Renal cortical epithelial cell (primary cell): ENCODE measurements at regions not wholly inside any gene's neighbourhood (a gene's known extent, or its start where the extent isn't known, plus 50 kb on each side); places are given as distances from the start of the nearest gene placed in this dataset.

Experiments
- DNase-seq: peaks from one replicate; pipeline ENCODE4 v3.0.0-alpha.2; 2011; ENCODE audit warnings: low read depth

GRCh38 chr10:61318429-61318828 lies 134.8 kb downstream of the TMEM26 start:
- DNase-seq: no peak

DNA sequence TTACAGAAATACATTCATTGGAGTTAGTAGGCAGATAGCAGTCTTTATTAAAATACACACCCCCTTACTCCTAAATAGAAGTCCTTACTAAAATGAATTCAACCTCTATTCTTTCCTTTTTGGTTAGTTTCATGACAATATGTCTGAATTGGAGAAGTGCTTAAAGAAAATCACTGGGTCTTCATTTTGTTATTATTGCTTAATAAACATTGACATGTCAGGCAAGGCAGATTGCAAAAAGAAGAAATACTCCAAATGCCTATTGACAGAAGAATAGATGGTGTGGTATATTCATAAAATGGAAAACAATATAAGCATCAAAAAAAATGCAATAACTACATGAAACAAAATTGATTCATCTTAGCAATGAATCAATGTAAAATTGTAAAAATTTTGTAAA lies 135.5 kb downstream of the TMEM26 start:
- no peak for DNase-seq

DNA sequence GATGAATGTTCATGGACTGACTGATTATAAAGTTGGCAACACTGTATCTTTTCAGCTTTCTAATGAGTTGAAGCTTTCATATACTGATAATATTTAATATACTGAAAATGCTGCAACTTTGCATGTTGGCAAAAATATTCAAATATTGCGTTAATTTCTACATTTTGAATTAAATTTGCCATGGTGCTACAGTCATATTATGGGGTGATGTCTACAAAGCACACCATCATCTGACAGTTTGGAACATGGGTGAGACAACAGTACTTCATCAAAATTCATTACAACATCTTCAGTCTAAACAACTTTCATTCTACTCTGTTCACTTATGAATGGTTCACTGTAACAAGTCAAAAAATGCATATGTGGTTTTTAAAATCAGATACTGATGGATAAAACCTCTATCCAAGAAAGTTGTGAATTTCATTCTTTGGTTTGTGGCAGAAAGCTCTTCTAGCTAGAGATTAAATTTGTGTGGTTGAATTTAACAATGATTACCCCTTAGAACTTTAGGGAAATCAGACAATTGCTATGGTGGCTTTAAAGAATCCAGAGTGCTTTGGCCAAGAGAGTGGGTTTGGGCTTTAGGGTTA lies 136.4 kb downstream of the TMEM26 start:
- no peak for DNase-seq

- no peak for DNase-seq
Measured at GRCh38 chr10:61314273-61314672, 138.9 kb downstream of the TMEM26 start.

- DNase-seq: no peak
Measured at GRCh38 chr10:61313460-61313859, 139.7 kb downstream of the TMEM26 start.

GRCh38 chr10:61304746-61305145 lies 148.4 kb downstream of the TMEM26 start:
- no peak for DNase-seq

- no peak for DNase-seq
Measured at GRCh38 chr10:61302124-61302523, 151.1 kb downstream of the TMEM26 start.

- DNase-seq: no peak
Measured at GRCh38 chr10:61301575-61301974, 151.6 kb downstream of the TMEM26 start.

- no peak for DNase-seq
Measured at GRCh38 chr10:61299841-61300240, 153.3 kb downstream of the TMEM26 start.

DNA sequence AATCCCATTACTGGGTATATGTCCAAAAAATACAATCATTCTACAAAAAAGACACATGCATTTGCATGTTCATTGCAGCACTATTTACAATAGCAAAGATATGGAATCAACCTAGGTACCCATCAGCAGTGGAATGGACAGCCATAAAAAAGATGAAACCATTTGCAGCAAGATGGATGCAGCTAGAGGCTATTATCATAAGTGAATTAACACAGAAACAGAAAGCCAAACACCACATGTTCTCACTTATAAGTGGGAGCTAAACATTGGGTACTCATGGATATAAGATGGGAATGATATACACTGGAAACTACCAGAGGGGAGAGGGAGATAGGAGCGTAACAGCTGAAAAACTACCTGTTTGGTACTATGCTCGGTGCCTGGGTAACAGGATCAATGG lies 154.0 kb downstream of the TMEM26 start:
- DNase-seq: no peak

DNA sequence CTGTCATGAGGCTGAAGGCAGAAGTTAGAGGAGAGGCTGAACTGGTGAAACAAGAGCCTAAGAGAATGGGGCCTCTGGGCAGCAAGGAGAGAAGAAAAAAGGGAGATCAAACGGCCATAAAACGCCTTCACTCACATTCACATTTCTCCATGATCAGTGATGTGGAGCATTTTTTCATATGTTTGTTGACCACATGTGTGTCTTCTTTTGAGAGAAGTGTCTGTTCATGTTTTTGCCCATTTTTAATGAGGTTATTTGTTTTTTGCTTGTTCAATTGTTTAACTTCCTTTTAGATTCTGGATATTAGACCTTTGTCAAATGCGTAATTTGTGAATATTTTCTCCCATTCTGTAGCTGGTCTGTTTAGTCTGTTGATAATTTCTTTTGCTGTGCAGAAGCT lies 155.0 kb downstream of the TMEM26 start:
- DNase-seq: no peak

DNA sequence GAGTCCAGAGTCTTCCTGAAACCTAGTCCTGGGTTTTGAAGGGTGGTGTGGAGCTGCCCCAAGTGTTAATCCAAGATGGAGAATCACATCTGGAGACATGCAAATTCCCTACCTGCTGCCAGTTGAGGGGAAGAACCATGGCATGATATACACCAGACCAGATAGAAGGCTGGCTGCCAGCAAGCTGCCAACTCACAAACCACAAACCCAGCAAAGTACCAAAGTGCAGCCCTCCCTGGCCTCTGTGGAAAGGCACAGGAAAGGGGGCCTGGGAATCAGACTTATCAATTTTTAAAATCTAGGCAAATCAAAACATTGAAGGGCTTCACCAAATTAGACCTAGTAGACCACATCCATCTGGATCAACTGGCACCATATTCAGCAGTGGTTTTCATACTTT lies 157.0 kb downstream of the TMEM26 start:
- no peak for DNase-seq

DNA sequence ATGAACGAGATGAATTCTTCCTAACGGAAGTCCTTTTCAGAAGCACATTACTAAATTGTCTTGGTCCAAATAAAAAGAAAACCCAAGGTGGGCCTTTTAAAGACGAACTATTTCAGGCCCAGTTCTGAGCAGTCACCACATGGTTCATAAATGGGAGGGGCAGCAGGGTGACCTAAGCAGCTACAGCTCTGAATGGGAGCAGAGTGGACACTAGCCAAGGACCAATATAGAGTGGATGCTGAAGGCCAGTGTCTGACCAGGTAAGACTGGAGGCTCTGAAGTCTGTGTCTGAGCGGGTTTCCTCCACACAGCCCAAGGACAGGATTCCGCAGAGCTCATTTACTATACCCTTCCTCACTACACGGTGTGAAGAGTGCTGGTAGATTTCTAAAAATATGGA lies 159.1 kb downstream of the TMEM26 start:
- DNase-seq: no peak

GRCh38 chr10:61289813-61290212 lies 163.4 kb downstream of the TMEM26 start:
- no peak for DNase-seq

GRCh38 chr10:61286686-61287085 lies 166.5 kb downstream of the TMEM26 start:
- no peak for DNase-seq

- no peak for DNase-seq
Measured at GRCh38 chr10:61285749-61286148, 167.4 kb downstream of the TMEM26 start.

DNA sequence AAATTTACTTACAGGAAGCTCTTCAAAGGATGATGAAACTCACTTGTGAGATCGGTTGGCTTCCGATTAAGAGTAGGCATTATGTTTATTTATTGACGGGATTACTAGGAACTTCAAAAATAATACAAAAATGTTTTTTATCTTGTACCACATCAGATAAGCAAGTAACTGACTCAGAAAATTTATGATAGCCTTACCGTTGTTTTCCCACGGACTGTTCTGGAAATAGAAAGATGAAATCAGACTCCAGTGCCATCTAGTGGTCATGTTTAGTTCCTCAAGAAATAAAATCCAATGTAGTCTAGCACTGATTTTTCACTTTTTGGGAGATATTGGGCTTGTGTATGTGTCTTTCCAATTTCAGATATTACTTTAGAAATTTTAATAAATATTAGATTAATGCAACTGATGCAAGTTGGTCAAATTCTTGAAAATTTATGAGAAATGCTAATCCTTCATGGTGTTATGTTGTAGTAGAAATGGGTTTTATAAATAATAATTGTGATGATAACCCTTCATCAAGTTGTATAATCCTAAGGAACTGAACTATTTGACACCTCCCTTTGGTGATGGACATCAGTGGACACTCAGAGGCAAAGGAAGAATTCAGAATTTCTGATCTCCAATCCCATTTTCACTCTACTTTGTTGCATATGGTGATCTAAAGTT lies 168.8 kb downstream of the TMEM26 start:
- peak; percentile 62 for DNase-seq

- no peak for DNase-seq
Measured at GRCh38 chr10:61283481-61284221, 169.5 kb downstream of the TMEM26 start.

DNA sequence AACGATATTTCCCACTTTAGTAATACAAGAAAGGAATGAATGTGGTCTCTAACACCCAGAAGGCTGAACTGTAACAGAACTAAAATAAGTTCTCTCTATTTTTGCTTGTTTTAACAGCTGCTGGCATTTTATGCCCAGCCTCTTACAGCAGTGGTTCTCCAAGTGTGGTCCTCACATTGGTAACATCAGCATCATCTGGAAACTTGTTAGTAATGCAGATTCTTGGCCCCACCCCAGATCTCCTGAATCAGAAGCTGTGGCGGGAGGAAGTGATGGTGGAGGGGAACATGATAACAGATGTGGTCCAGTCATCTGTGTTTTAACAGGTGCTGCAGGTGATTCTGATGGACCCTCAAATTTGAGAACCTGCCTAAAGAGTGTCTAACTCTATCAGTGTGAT lies 170.1 kb downstream of the TMEM26 start:
- DNase-seq: no peak

DNA sequence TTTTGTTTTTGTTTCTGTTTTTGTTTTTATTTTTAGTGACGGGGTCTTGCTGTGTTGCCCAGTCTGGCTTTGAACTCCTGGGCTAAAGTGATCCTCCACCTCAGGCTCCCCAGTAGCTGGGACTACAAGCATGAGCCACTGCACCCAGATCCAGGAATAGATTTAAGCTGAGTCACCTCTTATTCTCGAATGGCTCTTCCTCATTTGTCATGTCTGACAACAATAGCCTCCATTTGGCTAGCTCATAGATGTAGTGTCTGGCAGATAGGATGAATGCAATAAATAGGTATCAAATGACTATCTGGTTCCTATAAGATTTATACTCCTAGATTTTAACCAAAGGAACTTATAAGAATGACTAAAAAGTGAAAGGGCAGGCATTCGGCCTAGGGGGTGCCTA lies 172.9 kb downstream of the TMEM26 start:
- peak; percentile 40 for DNase-seq

DNA sequence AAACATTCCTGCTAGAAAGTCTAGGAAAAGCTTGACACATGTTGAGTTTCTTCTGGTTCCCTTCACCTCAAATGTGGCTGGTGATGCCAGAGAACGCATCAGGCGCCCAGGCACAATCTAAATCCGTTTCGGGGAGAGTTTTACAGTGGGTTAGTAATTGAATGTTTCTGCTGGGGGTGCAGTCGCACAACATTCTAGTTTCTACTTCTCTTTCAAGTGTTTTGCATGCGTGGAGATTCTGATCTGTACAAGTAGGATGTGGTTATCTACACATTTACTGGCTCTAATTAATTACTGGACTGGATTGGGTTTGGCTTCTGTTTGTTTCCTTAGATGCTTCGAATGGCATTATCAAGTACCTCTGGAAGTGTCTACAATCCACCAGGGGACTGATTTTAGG lies 173.8 kb downstream of the TMEM26 start:
- DNase-seq: no peak

DNA sequence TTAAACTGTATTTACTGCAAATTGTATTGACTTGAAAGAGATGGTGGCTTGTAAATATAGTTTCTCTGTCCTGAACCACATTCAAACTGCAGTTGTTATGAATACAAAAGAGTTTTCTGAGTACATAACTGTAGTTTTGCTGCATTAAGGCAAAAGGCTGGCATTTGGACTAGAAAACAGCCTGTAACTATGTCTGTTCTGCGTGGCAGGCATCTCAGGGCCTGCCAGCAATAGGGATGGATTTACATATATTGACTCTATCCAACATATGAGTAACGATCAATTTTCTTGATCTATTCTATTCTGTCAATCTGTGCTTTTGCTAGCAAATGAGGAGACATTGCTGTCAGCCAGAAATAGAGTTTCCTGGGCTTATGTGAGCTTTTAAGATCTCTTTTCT lies 174.6 kb downstream of the TMEM26 start:
- DNase-seq: no peak

DNA sequence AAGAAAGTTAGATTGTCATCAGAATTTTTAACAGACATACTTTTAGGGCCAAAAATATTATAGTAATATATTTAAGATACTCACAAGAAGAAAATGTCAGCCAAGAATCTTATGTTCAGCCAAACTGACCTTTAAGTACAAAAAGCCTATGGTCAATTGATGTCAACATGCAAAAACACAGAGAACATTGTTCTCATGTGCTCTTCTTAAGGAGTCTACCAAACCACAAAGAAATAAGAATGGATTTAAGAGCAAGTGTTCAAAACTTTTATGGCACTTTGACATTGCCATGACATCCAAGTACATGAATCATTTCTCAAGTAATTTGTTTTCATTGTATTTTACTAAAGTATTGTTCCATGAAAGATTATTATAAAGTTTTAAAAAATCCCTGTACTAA lies 180.4 kb downstream of the TMEM26 start:
- no peak for DNase-seq
